ENCODE measurements at regions not wholly inside any gene's neighbourhood (a gene's known extent, or its start where the extent isn't known, plus 50 kb on each side); places are given as distances from the start of the nearest gene placed in this dataset.
"Not testable (repeated sequence)": the region's sequence is repeated elsewhere in the genome, so short reads cannot be mapped to it uniquely, and the experiment has no call there.

- no peaks in the 10 kb centered on the region for H3K9me3 ChIP-seq (ENCODE audit: control insufficient read depth, insufficient read depth, low read length)
- no peak overlapping the region for H3K27ac ChIP-seq (ENCODE audit: low read depth, low read length)
- no peaks in the 10 kb centered on the region for H3K36me3 ChIP-seq (ENCODE audit: control insufficient read depth, insufficient read depth, low read length)
- H3K4me3 ChIP-seq (ENCODE audit: low read depth, low read length), result no peak overlapping the region
- no peak overlapping the region for H3K9ac ChIP-seq (ENCODE audit: low read depth, low read length)
- H3K27me3 ChIP-seq (ENCODE audit: control insufficient read depth, insufficient read depth, low read length), result no peaks in the 10 kb centered on the region
- H3K4me1 ChIP-seq (ENCODE audit: control insufficient read depth, insufficient read depth, low read length), result peaks cover 2% of the 10 kb centered on the region; the same call in 1 of the 2 replicates
Measured at GRCh38 chr11:116339306-116340098, 433.3 kb downstream of the BUD13 start.

- H3K27me3 ChIP-seq (ENCODE audit: control insufficient read depth, insufficient read depth, low read length); H3K27ac ChIP-seq (ENCODE audit: low read depth, low read length); H3K9me3 ChIP-seq (ENCODE audit: control insufficient read depth, insufficient read depth, low read length); H3K9ac ChIP-seq (ENCODE audit: low read depth, low read length); H3K4me3 ChIP-seq (ENCODE audit: low read depth, low read length); H3K36me3 ChIP-seq (ENCODE audit: control insufficient read depth, insufficient read depth, low read length); H3K4me1 ChIP-seq (ENCODE audit: control insufficient read depth, insufficient read depth, low read length): not testable (repeated sequence)
Measured at GRCh38 chr11:116338500-116338899, 434.3 kb downstream of the BUD13 start.

DNA sequence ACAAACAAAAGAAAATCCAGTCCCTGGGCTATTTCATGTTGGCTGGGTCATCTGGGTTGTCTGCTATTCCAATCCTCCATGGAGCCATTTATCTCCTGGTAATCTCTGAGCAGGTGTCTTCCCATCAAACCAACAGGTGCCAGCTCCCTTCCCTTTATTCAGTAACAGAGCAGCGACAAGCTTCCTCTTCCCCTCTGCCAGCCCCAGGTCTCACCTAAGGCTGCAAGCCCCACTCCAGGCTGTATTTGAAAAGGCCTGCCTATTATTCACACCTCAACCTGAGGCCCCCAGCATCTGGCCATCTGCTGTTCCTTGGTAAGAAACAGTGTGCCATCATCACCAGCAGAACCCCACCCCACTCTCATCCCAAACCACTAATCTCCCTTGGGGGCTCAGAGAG is 436.2 kb downstream of the BUD13 start:
- Histone ChIP-seq H3K4me3 (ENCODE audit: low read depth, low read length) (no peak overlapping the region), H3K4me1 (ENCODE audit: control insufficient read depth, insufficient read depth, low read length) (peaks cover 6% of the 10 kb centered on the region), H3K9me3 (ENCODE audit: control insufficient read depth, insufficient read depth, low read length) (no peaks in the 10 kb centered on the region), H3K27me3 (ENCODE audit: control insufficient read depth, insufficient read depth, low read length) (no peaks in the 10 kb centered on the region), H3K27ac (ENCODE audit: low read depth, low read length) (no peak overlapping the region), H3K9ac (ENCODE audit: low read depth, low read length) (no peak overlapping the region), H3K36me3 (ENCODE audit: control insufficient read depth, insufficient read depth, low read length) (no peaks in the 10 kb centered on the region)

DNA sequence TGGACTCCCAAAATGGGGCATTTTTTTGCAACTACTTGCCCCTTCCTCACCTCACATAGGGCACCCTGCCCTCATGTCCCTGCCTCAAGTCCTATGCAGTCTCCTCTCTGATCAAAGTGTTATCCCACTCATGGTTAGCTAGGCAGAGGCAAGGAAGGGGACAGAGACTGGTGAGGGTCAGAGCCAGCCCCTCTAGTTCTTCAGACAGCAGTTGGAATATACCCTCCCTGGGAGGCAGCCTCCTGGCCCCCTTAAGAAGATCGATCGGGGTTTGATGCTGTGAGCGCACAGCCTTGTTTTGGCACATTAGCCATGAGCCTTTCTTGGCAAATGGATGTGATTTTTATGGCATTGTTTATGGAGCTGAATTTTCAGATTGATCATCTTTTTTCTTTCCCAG is 436.9 kb downstream of the BUD13 start:
- no peak overlapping the region for H3K27ac ChIP-seq (ENCODE audit: low read depth, low read length)
- H3K4me1 ChIP-seq (ENCODE audit: control insufficient read depth, insufficient read depth, low read length), result peaks cover 6% of the 10 kb centered on the region
- H3K9me3 ChIP-seq (ENCODE audit: control insufficient read depth, insufficient read depth, low read length), result no peaks in the 10 kb centered on the region
- no peaks in the 10 kb centered on the region for H3K36me3 ChIP-seq (ENCODE audit: control insufficient read depth, insufficient read depth, low read length)
- no peak overlapping the region for H3K9ac ChIP-seq (ENCODE audit: low read depth, low read length)
- no peaks in the 10 kb centered on the region for H3K27me3 ChIP-seq (ENCODE audit: control insufficient read depth, insufficient read depth, low read length)
- no peak overlapping the region for H3K4me3 ChIP-seq (ENCODE audit: low read depth, low read length)

DNA sequence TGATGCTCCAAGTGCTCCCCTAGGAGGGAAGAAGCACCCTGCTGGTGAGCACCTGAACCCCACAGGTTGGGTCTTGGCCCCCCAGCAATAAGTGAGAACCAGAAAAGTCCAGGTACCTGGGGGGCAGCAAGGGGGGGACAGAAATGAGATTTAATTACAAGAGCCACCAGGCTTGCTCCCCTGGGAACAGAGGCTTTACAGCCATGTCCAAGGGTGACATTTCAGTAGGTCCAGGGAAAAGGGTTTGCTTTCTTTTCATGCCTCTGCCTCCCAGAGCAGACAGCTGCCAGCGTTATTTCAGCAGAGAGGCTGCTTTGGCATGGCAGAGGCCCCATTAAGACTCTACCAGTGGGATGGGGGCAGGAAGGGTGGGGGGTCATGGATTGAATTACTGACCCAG is 437.7 kb downstream of the BUD13 start:
- H3K9me3 ChIP-seq (ENCODE audit: control insufficient read depth, insufficient read depth, low read length), result no peaks in the 10 kb centered on the region
- no peak overlapping the region for H3K4me3 ChIP-seq (ENCODE audit: low read depth, low read length)
- no peaks in the 10 kb centered on the region for H3K36me3 ChIP-seq (ENCODE audit: control insufficient read depth, insufficient read depth, low read length)
- peaks cover 6% of the 10 kb centered on the region for H3K4me1 ChIP-seq (ENCODE audit: control insufficient read depth, insufficient read depth, low read length)
- no peak overlapping the region for H3K27ac ChIP-seq (ENCODE audit: low read depth, low read length)
- no peaks in the 10 kb centered on the region for H3K27me3 ChIP-seq (ENCODE audit: control insufficient read depth, insufficient read depth, low read length)
- no peak overlapping the region for H3K9ac ChIP-seq (ENCODE audit: low read depth, low read length)

DNA sequence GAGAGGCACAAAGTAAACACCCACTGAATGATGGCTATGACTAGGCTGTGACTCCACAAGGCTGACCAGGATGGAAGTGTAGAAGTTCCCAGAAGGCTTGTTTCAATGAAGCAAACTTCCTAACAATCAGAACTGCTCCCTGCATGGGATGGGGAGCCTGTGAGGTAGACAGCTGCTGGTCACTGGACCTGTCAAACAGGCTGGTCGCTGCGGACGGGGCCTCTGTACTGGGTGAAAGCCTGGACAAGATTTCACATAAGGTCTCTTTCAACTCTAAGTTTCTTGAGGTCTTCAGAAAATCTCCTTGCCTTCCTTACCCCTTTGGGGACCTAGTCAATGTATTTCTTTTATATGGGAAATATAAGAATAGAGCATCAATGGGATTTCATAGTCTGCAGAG is 438.2 kb downstream of the BUD13 start:
- Histone ChIP-seq H3K9me3 (ENCODE audit: control insufficient read depth, insufficient read depth, low read length) (no peaks in the 10 kb centered on the region), H3K4me1 (ENCODE audit: control insufficient read depth, insufficient read depth, low read length) (peaks cover 6% of the 10 kb centered on the region), H3K27ac (ENCODE audit: low read depth, low read length) (no peak overlapping the region), H3K36me3 (ENCODE audit: control insufficient read depth, insufficient read depth, low read length) (no peaks in the 10 kb centered on the region), H3K27me3 (ENCODE audit: control insufficient read depth, insufficient read depth, low read length) (no peaks in the 10 kb centered on the region), H3K4me3 (ENCODE audit: low read depth, low read length) (no peak overlapping the region), H3K9ac (ENCODE audit: low read depth, low read length) (no peak overlapping the region)

DNA sequence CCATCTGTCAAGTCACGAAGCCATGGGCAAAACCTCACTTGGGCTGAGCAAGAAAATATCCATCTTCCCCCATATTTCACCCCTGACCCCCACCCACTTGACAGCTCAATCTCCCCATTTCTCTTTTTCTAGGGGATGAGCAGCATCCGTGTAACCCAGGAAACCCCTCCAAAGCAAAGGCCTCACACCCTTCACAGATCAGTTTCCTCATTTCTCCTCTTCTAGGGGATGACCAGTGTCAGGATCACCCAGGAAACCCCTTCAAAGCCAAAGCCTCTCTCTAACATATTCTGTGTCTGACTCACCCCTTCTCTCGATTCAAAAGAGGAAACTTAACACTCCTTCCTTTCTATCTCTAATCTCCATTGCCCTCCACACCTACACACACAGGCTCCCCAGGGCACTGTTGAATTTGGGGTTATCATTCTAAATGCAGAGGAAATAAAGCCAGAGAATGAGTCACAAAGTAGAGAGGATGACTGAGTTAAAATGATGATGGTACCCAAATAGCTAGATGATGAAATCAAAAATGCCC is 439.7 kb downstream of the BUD13 start:
- peaks cover 6% of the 10 kb centered on the region for H3K4me1 ChIP-seq (ENCODE audit: control insufficient read depth, insufficient read depth, low read length)
- H3K36me3 ChIP-seq (ENCODE audit: control insufficient read depth, insufficient read depth, low read length), result no peaks in the 10 kb centered on the region
- no peaks in the 10 kb centered on the region for H3K27me3 ChIP-seq (ENCODE audit: control insufficient read depth, insufficient read depth, low read length)
- H3K4me3 ChIP-seq (ENCODE audit: low read depth, low read length), result no peak overlapping the region
- H3K9me3 ChIP-seq (ENCODE audit: control insufficient read depth, insufficient read depth, low read length), result no peaks in the 10 kb centered on the region
- no peak overlapping the region for H3K9ac ChIP-seq (ENCODE audit: low read depth, low read length)
- H3K27ac ChIP-seq (ENCODE audit: low read depth, low read length), result peak overlapping the region; percentile 58

- Histone ChIP-seq H3K36me3 (ENCODE audit: control insufficient read depth, insufficient read depth, low read length) (no peaks in the 10 kb centered on the region), H3K9ac (ENCODE audit: low read depth, low read length) (no peak overlapping the region), H3K27me3 (ENCODE audit: control insufficient read depth, insufficient read depth, low read length) (no peaks in the 10 kb centered on the region), H3K4me3 (ENCODE audit: low read depth, low read length) (no peak overlapping the region), H3K27ac (ENCODE audit: low read depth, low read length) (no peak overlapping the region), H3K4me1 (ENCODE audit: control insufficient read depth, insufficient read depth, low read length) (peaks cover 6% of the 10 kb centered on the region), H3K9me3 (ENCODE audit: control insufficient read depth, insufficient read depth, low read length) (no peaks in the 10 kb centered on the region)
Measured at GRCh38 chr11:116332391-116332790, 440.4 kb downstream of the BUD13 start.

GRCh38 chr11:116331381-116331780 is 441.4 kb downstream of the BUD13 start:
- H3K9me3 ChIP-seq (ENCODE audit: control insufficient read depth, insufficient read depth, low read length), result no peaks in the 10 kb centered on the region
- no peaks in the 10 kb centered on the region for H3K27me3 ChIP-seq (ENCODE audit: control insufficient read depth, insufficient read depth, low read length)
- H3K4me3 ChIP-seq (ENCODE audit: low read depth, low read length), result no peak overlapping the region
- no peak overlapping the region for H3K27ac ChIP-seq (ENCODE audit: low read depth, low read length)
- peaks cover 6% of the 10 kb centered on the region for H3K4me1 ChIP-seq (ENCODE audit: control insufficient read depth, insufficient read depth, low read length)
- no peaks in the 10 kb centered on the region for H3K36me3 ChIP-seq (ENCODE audit: control insufficient read depth, insufficient read depth, low read length)
- H3K9ac ChIP-seq (ENCODE audit: low read depth, low read length), result no peak overlapping the region

DNA sequence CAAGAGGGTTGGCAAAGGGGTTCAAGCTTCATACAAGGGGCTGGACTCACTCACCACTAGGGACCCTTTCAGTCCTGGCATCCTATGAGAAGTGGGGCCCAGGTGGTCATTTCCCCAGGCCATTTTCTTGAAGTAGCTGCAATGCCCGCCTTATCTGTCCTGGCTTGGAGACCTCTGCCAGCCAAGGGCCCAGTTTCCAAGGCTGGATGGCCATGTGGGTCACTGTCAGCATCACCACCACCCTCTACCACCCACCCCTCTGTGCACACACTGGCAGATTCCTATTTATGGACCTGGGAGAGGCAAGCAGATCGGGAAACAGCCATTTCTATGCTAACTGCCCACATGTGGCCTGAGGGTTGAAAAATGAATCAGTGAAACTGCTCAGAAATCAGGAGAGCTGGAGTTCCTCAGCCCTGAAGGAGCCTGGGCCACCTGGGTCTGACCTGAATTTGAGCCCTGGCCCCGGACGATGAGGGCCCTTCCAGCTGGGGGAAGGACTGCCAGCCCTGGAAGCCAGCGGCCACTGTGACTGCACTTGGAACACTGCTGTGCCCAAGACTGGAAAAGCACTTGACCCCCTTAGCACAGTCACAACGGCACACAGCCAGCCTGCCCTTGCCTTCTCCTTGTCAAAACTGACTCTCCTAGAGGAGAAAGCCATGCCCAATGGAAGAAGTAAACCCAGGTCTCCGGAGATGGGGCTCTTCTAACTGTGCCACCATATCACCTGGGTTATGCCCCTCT is 442.2 kb downstream of the BUD13 start:
- no peak overlapping the region for H3K4me3 ChIP-seq (ENCODE audit: low read depth, low read length)
- H3K4me1 ChIP-seq (ENCODE audit: control insufficient read depth, insufficient read depth, low read length), result peaks cover 6% of the 10 kb centered on the region
- H3K36me3 ChIP-seq (ENCODE audit: control insufficient read depth, insufficient read depth, low read length), result no peaks in the 10 kb centered on the region
- H3K9me3 ChIP-seq (ENCODE audit: control insufficient read depth, insufficient read depth, low read length), result no peaks in the 10 kb centered on the region
- no peak overlapping the region for H3K27ac ChIP-seq (ENCODE audit: low read depth, low read length)
- no peaks in the 10 kb centered on the region for H3K27me3 ChIP-seq (ENCODE audit: control insufficient read depth, insufficient read depth, low read length)
- no peak overlapping the region for H3K9ac ChIP-seq (ENCODE audit: low read depth, low read length)
